Epidermal melanocyte (primary cell): ENCODE measurements at regions not wholly inside any gene's neighbourhood (a gene's known extent, or its start where the extent isn't known, plus 50 kb on each side); places are given as distances from the start of the nearest gene placed in this dataset.

Source experiments
- DNase-seq: peaks from one replicate; pipeline ENCODE4 v3.0.0; 2011; ENCODE audit warnings: low spot score; ENCODE audit not compliant: insufficient read length

GRCh38 chrX:43564953-43565352 lies 91.1 kb upstream of the MAOA start:
- DNase-seq, result no peak

GRCh38 chrX:43566170-43566569 lies 89.9 kb upstream of the MAOA start:
- no peak for DNase-seq

DNA sequence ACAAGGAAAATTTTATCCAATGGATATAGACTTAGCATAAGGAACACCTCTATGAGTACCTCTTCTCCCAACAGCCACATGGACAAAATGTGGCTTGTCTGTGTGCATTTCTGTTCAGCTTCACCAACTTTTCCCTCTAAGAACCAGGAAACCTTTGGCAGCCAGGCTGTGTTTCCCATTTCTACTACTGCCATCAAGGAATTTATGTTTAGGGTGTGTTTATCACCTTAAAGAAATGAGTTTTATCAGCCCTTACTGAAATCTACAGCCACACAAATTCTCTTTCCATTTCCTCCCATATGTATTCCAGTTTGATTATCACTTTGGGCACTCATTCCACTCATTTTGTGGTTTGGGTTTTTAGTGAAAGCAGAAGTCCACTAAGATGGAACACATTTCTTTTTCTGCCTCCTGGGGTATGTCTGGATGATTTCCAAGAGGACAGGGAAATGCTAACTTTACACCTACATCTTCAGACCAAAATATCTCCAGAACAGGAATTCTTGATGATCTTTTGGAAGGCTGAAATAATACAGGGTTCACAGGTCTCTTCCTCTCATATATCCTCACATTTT lies 82.6 kb upstream of the MAOA start:
- DNase-seq, result no peak

- no peak for DNase-seq
Measured at GRCh38 chrX:43580621-43581020, 75.5 kb upstream of the MAOA start.

DNA sequence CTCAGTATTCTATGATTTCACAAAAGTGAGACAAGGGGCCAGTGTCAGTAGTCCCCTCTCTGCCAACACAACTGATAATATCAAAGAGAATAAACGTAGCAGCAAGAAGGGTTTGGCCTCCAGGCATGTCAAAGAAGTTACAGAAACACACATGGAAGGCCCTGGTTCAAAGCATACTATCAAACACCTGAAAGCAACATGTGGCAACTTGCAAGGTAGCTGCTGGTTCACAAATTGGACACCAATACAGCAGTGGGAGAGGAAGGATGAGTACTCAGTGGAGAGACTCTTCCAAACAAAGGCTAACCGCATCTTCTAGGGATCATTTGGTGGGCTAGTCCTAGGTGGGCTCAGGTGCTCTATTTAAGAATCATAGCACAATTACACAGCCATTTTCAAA lies 74.9 kb upstream of the MAOA start:
- no peak for DNase-seq

DNA sequence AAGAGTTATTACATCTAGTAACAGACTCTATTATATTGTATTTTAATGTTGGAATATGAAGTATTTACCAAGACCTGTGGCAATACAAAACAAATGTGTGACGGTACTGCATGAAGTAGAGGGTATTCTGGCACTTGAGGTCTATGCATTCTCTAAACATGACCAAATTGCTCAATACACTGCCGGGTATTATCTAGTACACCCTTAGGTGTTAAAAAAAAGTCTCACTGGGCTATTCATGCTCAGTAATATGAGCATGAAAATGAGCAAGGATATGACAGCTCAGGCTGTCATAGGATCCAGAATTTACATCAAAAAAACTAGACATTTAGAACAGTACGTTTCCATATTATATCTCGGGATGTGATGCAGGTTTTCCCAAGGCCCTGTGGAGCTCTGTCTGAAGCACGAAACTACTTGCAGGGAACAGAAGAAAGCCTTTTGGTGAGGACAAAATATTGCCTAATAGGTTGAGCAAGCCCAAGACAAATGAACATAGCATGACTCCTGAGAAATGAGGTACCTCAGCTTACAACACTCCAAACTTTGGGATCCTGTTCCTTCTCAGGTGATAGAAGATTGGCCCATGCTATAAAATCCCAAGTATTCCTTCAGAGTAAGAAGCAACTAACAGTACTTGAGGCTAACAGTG lies 74.1 kb upstream of the MAOA start:
- no peak for DNase-seq

- no peak for DNase-seq
Measured at GRCh38 chrX:43582540-43582913, 73.6 kb upstream of the MAOA start.

GRCh38 chrX:43585922-43586321 lies 70.2 kb upstream of the MAOA start:
- no peak for DNase-seq

DNA sequence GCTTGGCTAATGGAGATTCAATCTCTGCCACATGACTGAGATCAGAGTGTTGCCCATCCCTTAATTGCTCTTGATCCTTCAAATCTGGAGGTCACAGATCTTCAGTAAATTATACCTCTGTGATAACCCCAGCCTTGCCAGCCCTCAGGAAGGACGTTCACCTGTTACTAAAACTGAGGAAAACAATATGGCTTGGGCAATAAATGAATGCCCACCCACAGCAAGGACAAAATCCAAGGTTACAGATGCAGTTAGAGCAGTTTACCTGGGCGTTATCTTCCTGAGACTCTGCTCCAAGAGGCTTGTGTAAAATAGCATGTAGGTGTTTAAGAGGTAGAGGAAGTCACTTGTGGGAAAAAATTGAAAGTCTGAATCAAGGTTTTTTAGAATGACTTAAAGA lies 69.3 kb upstream of the MAOA start:
- no peak for DNase-seq

- no peak for DNase-seq
Measured at GRCh38 chrX:43589735-43590134, 66.4 kb upstream of the MAOA start.

DNA sequence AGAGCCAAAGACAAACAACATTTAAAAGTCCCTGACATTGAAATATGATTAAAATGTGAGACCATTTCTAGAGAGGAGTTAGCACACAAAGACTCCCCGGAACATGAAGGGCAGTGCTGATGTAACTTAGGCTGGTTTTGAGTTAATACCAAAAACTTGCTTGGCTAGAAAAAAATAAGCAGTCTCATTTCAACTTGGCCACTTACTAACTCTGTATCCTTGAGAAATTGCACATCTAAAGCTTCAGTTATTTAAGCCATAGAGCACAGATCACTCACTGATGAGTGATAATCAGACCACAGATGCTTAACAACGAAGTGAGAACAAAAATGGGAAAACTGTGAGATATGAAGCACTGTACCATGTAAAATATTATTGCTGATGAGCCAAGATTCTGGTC lies 65.9 kb upstream of the MAOA start:
- no peak for DNase-seq

GRCh38 chrX:43592597-43592996 lies 63.5 kb upstream of the MAOA start:
- no peak for DNase-seq

- DNase-seq, result no peak
Measured at GRCh38 chrX:43595931-43596330, 60.2 kb upstream of the MAOA start.

DNA sequence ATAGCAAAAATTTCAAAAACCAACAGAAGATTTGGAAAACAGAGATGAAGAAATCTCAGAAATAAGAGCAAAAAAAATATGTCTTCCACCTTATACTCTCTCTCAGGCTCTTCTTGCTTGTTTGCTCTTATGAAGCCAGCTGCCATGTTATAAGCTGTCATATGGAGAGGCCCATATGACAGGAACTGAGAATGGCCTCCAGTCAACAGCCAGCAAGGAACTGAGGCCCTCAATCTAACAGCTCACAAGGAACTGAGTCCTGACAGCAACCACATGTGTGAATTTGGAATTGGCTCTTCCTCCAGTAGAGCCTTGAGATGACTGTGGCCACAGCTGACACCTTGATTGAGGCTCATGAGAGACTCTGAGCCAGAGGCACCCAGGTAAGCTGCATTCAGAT lies 51.3 kb upstream of the MAOA start:
- DNase-seq, result no peak

- no peak for DNase-seq
Measured at GRCh38 chrX:43605351-43605750, 50.7 kb upstream of the MAOA start.
